Stimulated activated naive CD8-positive, alpha-beta T cell treated with anti-CD3 and anti-CD28 coated beads, Interleukin-15, Interleukin-2, amounts not matched to agents 100 U/mL and 50 U/mL, for 24 hours (primary cell): ENCODE measurements at regions not wholly inside any gene's neighbourhood (a gene's known extent, or its start where the extent isn't known, plus 50 kb on each side); places are given as distances from the start of the nearest gene placed in this dataset.

Experiments used
- ATAC-seq: fragments of 150-1000 bp; cut with Tn5 transposase; one replicate; pipeline ENCODE4 v1.10.0; 2021
- DNase-seq: peaks from one replicate; pipeline ENCODE4 v3.0.0; 2021

DNA sequence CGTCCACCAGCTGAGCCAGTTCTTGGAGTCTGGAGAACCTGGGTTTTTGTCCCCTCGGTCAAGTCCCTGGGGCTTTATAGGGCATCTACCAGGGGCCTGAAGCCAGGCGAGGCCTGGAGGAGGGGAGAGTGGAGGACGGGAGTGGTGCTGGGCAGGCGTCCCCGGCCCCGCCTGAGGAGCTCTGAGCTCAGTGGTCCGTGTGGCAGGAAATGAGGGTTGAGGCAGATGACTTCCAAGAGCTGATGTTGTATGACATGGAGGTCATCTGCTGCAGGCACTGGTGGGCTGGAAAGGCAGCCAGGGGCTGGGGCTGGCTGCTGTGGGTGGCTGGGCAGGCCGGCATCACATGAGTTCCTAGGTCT is 118.5 kb upstream of the HS6ST1 start:
- no peak for ATAC-seq

DNA sequence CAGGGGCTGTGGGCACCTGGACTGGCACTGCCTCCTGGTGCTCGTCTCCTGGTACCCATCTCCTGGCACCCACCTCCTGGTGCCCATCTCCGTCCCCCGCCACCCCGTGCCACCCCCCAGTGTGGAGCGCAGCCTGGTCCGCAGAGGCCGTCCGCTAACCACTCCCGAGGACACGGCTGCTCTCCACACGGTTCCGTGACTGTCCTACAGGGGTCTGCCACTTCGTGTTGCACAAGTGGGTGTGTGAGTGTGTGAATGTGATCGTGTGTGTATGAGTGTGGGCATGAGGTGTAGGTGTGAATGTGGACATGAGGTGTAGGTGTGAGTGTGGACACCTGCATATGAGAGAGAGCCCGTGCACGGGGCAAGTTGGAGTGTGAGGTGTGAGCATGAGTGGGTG is 119.4 kb upstream of the HS6ST1 start:
- DNase-seq (no peak), ATAC-seq (no peak)

More for the DNA sequence above, 118.5 kb upstream of the HS6ST1 start:
- DNase-seq: no peak

DNA sequence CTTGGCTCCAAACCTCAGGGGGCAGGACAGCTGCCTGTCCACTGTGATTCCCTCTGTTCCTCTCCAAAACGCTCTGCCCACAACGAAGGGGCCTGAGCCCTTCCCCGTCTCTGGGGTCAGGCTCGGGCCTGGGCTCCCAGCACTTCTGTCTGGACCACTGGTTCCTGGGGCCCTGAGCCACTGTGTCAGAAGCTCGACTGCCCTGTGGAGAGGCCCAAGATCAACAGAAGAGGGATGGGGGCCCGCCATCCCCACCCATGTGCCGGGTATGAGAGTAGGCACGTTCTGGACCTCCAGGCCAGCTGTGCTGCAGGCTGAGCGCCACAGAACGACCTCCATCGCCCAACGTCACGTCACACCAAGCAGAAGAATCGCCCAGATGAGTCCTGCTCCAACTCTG is 119.9 kb upstream of the HS6ST1 start:
- ATAC-seq (no peak), DNase-seq (no peak)

DNA sequence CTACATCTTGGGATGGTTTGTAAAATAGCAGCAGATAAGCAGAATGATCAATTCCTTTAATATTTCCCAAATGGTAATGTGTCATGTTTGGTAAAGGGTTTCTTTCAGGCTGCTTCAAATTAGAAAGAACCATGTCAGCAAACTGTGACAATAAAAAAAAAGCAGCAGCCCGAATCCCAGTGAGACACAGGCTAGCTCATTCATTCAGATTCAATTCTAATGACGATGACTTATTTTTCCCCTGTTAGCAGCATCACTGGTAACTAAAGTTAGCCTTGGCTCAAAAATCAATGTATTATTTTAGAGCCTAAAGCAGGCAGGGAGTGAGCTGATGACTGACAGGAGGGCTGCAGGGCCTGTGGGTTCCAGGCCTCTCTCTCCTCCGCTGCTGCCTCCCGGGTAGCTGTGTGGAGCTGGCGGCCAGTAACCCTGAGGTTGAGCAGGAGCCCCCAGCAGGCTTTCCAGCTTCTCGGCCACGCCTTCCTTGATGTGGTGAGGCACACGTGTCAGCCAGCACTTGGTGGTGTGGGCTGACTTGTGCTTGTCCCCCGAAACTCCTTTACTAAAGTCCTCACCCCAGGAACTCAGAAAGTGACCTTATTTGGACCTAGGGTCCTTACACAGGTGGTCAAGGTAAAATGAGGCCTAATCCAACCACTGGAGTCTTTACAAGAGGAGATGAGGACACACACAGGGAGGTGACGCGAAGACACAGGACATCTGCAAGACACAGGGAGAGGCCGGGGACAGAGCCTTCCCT is 120.5 kb upstream of the HS6ST1 start:
- ATAC-seq: no peak
- DNase-seq: no peak

DNA sequence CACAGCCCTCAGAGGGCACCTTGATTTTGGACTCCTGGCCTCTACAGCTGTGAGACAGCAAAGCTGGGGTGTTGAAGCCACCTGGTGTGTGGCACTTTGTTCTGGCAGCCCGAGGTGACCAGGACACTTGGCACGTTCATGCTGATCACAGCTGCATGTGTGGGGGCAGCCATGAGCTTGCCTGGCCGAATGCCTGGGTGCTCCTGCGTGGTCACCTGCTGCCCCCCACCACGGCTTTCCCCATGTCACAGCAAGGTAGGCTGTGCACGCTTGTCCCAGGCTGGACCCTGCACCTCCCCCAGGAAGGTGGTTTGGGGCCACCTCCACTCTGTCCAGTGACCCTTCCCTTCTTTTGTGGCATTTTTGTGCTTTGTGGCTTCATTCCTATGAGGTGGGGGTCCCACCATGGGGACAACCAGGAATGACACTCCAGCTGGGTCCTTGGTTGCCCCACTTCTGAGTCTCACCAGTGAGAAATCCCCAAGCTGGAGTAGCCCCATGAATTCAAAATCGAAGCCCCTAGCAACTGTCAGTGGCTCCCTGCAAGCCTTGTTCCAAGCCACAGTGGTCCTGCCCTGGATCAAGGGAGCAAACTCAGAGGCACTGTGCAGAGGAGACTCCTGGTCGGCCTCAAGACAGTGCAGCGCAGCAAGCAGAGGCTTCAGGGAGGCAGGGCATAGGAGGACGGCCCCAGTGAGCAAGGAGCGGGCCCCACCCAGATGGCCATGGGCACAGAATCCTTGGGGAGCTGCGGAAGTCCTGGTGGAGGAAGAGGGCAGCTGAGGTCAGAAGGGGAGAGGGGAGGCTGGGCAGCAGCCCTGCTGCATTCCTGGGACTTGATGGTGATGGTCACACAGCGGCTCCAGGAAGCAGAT is 121.4 kb upstream of the HS6ST1 start:
- DNase-seq (no peak), ATAC-seq (no peak)

DNA sequence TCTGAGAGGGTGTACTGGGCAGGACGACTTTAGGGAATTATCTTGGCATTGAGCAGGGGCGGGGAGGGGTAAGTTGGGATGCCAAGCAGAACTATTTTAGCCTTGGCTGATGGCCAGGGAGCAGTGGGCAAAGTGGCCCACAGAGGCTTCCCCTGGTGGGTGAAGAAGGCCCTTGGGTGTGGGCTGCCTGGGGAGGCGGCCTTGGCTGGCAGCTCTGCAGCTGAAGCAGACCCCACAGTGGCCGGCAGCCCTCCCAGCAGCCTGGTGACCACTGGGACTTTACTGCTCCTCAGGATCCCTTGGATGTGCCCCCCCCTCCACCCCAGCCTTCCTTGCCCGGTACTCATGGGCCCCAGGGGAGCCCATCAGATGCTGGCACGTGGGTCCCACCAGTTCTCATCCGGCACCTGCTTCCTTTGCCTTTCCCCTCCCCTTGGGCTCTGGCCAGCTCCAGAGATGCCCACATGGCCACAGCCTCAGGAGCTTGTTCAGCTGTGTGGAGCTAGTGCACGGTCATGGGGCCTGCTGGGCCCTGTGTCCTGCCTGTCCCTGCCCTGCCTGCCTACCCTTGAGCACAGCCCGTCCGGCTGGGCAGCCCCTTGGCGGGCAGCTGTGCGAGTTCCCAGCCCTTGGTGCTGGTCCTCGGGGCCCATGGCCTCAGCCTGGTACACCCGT is 122.1 kb upstream of the HS6ST1 start:
- DNase-seq: no peak
- ATAC-seq: no peak

DNA sequence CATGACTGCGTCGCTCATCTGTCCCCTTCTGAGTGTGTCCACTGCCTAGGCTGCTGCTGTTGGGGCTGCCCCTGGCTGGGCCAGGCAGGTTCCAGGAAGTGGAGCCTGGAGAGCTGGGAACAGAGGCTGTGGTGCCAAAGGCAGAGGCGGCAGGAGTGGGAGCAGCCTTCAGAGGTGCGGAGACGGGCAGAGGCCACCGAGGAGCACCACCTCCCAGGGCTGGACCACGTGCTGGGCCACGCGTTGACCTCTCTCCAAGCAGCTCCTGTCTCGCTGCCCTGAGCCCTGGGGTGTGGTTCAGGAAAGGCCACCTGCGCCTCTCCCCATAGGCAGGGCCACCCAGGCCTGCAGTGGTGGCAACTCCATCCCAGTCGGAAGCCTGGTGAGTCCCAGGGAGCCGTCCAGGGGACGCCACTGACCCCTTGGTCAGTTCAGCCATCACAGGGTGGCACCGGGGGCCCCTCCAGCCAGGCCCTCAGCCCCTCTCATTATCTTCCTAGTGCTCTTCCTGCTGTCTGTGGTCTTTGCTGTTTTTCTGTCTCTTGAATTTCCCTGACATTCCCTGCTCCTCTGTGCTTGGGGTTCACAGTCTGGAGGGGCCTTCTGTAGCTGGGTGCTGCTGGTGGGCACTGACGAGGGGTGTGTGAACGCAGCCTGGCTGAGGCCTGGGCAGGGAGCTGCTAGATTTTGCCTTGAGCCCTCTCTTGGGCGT is 122.8 kb upstream of the HS6ST1 start:
- DNase-seq (no peak), ATAC-seq (no peak)

DNA sequence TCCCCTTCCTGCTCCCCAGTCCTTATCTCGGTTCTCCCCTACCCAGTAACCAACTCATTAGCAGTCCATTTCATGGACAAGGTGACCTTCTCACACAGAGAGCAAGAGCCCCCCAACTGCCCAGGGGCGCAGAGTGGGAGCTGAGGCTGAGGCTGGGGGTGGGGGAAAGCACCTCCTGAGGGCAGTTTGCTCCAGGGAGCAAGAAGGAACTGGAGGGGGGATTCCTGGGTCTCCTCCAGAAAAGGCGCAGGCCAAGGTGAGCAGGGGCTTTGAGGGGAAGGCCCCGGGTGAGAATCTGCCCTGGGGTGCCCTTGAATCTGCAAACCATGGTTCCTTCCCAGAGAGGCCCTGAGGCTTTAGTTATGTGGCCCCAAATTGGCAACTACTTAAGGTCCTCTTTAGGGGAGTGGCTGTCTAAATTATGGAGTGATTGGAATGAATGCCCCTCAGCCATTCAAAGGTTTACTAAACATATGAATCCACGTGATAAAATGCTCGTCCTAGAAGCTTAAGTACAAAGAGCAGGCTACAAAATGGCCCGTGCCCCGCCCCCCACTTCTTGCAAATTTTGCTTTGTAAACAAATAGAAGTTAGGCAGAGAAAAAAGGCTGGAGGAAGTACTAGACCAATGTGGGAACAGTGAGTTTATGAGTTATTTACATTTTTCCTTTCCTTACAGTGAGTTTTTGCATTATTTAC is 123.5 kb upstream of the HS6ST1 start:
- ATAC-seq: no peak
- DNase-seq: no peak

DNA sequence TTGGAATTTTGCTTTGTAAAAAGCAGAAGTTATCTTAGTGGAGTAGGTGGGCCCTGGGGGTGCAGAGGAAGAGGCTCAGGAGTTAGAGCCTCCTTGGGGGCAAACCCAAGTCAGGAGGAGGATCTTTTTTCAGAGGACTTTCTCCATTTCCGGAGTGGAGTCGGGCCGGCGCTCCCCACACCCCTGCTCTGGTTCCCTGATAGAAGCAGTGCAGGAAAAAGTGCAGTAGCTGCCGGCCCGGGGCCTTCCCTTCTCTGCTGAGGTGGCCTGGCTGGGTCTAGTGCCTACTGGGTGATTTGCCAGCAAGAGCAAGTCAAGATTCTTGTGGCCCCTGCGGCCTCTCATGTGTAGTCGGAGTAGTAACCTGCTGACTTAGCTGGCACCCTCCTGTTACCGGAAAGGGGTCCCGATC is 124.2 kb upstream of the HS6ST1 start:
- DNase-seq (no peak), ATAC-seq (no peak)

DNA sequence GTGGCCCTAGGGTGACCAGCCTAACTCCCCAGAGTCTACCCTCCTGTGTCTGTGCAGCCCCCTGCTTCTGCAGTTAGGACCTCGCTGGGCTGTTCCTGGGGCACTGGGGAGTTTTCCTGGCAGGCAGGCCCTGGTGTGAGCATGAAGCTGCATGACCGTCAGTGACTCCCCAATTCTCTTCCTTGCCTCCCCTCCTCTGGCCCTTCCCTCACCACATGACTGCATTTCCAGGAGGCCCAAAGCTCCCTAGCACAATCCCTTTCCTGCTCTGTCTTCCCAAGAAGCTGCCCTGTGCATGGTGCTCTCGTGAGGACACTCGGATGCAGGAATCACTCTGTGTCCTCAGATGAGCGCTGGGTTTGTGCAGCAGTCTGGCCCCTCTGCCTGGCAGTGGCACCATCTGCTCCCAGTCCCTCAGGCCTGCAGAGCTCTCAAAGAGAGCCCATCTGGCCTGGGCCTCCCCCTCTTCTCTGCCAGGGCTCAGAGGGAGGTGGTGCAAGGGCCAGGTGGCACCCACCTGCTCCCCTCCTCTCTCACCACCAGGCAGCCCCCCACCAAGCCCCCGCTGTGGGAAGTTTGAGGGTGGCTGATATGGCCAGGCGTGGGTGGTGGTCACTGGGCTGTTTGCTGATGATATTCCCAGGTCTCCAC is 125.6 kb upstream of the HS6ST1 start:
- ATAC-seq: no peak
- no peak for DNase-seq

DNA sequence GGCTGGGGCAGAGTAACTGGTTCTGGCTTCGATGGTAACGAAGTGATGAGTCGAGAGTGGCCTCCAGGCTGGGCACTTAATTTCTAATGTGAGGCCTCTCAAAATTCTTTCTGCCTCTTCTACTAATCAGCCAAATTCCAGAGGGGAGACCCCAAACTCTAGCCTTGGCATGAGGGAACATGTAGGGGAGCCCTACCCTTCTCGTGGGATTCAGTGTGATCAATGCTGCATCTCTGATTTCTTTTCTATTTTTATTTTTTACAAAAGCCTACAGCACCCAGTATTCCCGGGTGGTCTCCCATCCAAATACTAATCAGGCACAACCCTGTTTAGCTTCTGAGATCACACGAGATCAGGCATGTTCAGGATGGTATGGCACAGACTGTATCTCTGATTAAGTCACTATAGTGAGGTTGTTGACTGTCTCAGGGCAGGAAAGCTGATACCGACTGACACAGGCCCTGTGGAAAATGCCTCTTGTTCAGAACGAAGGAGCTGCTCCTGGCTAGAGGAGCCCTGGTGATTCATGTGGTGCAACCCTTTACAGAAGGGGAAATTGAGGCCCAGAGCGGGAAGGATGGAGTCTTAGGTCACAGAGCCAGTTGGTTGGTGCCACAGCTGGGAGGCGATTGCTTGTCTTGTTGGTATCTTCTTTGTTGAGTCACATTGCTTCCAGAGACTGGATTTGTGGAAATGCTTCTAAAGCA is 126.3 kb upstream of the HS6ST1 start:
- DNase-seq (no peak), ATAC-seq (no peak)

DNA sequence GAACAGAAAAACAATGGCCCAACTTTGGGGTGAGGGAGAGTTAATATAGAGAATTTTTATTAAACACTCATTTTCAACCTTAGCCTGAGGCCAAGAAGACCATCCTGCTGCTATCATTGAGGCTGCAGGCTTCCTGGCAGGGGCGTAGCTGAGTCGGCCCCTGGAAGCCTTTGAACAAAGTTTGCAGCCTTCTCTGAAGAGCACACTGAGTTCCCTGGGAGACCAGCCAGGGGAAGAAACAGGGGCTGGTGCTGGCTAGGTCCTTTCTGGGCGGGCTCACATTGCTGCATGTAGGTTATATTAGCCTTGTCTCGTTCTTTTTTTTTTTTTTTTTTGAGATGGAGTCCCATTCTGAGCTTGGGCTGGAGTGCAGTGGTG is 126.8 kb upstream of the HS6ST1 start:
- DNase-seq (no peak), ATAC-seq (no peak)

DNA sequence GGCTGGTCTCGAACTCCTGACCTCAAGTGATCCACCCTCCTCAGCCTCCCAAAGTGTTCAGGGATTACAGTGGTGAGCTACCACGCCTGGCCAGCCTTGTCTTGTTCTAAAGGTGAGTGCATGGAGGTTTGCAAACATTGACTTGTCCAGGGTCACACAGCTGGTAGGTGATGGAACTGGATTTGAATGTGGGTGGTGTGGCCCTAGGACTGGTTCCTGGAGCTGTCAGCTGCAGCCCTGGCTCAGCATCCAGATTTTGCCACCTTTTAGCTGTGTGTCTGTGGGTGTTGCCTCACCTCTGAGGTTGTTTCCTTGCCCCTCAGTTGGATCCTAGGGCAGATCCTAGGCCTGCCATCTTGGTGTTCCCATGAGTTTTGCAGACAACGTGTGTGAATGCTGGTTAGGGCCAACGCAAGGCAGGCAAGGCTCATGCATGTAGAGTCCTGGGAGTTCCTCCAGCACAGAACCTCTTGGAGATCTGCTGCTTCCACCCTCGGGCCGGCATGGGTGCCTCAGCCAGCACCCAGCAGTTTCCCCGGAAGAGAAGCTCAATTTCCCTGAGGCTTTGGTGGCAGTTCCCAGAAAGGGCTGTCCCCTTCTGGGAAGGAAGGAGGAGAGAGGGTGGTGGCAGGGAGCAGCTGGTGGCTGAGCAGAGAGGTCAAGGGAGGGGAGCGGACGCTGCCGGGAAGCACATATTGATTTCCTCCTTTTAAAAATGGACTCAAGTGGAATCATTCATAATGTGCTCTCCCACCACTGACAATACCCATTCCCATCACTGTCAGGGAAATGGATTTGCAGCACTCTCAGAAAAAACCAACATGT is 127.6 kb upstream of the HS6ST1 start:
- ATAC-seq (no peak), DNase-seq (no peak)

DNA sequence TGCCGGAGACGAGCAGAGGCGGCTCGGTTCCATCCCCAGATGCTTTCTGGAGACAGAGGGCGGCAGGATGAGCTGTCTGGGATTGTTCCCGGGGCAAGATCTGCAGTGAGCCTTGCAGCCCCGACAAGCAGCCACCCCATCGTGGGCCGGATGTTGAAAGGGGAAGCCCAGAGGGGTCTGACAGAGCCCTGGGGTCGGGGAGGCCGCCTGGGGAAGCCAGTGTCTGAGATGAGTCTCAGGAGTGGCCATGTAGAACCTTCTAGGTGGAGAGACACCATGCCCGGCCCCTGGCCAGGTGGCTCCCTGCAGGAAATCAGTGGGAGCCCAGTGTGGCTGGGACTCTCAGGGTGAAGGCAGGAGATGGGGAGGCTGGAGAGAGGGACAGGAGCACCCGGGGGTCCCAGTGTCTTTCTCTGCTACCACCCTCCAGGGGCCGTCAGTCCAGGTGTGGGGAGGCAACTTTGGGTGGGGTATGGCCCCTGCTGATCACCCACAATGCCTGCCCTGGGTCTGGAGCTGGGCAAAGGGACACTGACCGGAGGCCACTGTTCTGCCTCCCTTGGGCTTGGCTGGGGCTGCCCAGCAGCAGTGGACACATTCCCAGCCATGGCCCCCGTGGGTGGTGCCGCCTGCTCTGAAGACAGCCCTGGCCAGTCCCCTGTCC is 128.3 kb upstream of the HS6ST1 start:
- ATAC-seq (no peak), DNase-seq (no peak)

DNA sequence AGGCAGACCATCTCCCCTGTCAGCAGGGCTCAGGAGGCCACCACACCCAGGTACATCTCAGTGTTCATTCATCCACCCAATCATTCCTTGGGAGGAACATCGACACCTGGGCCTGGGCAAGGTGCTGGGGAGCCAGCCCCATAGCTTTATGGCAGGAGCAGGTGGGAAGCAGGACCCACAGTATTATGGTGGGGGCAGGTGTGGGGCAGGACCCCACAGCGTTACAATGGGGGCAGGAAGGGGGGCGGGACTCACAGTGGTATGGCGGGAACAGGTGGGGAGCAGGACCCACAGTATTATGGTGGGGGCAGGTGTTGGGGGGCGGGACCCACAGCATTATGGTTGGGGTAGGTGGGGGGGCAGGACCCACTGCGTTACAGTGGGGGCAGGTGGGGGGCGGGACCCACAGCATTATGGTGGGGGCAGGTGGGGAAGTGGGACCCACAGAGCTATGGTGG is 128.9 kb upstream of the HS6ST1 start:
- no peak for ATAC-seq
- DNase-seq: no peak

DNA sequence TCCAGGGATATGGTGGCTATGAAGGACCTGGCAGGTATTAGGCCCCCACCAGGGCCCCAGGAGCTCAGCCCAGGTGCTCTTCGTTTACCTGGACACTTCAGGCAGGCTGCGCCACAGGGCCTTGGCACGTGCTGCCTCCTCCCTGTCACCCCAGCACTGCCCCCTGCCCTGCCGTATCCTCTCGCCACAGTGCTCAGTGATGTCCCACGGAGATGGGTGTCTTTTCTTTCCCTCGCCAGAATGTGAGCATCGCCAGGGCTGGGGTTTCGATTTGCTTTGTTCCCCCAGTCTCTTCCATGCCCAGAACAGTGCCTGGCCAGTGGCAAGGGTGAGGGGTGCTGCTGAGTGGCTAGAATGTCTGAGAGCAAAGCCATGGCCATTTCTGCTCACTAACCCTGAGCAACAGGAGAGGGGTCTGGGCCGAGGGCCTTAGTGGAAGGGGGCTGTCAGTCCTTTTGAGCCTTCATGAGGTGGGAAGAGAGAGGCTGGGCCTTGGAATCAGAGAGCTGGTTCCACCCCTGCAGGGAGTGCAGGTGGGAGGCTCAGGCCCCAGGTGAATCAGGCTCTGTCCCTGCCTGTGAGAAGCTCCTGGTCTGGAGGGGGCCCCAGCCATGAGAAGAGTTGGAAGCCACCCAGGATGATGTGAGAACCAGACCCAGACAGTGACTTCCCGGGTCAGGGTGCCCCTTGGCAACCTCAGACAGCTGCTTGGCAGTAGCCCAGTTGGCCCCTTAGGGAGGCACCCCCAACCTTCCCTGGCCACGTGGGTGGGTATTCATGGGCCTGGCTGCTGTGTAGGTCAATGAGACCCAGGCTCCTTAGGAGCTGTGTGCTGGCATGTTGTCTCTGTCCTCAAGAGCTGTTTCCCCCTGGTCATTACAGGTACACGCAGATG is 129.9 kb upstream of the HS6ST1 start:
- ATAC-seq: no peak
- no peak for DNase-seq

DNA sequence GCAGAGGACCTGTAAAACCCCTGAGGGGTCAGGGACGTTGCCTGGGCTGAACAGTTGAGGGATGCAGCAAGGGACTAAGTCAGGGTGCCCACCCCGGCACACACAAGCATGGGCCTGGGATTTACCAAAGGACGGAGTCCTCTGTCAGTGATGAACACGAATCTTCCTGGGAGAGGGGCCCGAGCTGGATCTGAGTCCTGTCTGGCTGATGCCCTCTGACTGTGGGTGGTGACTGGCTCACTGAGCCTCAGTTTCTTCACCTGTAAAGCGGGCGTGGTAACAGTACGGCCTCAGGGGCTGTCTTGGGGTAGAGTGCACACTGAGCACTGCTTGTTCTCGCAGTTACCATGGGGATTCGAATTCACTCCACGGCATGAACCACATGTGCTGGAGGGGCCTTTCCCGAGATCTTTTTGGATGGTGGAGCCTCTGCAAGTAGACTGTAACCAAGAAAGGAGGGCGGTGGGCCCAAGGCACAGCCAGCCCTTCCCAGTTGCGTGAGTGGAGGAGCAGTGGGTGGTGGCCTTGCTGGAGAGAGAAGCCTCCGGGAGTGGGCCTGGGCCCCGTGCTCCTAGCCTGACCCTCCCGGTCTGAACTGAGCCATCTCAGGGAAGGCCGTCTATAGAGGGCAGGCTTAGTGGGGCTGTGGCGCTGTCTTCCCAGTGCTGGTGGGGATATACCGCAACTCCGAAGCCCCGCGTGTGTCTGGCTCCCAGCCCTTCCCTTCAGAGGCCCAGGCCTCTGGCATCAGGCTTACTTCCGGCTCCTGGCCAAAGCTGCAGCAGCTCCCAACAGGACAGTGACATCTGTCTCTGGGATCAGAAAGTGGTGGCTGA is 130.8 kb upstream of the HS6ST1 start:
- ATAC-seq (no peak), DNase-seq (no peak)
